Medulla oblongata (tissue), 1 donor: ENCODE measurements at regions not wholly inside any gene's neighbourhood (a gene's known extent, or its start where the extent isn't known, plus 50 kb on each side); places are given as distances from the start of the nearest gene placed in this dataset.

ENCODE experiments used
- DNase-seq: peaks from one replicate; pipeline ENCODE4 v3.0.0-alpha.2; 2015; ENCODE audit errors: extremely low spot score

GRCh38 chr13:55437162-55437561 lies 1703.6 kb upstream of the PRR20A start:
- no peak for DNase-seq

- no peak for DNase-seq
Measured at GRCh38 chr13:55439450-55439849, 1701.3 kb upstream of the PRR20A start.

- DNase-seq: no peak
Measured at GRCh38 chr13:55440465-55441085, 1700.1 kb upstream of the PRR20A start.

- DNase-seq: no peak
Measured at GRCh38 chr13:55464222-55464621, 1676.5 kb upstream of the PRR20A start.

- no peak for DNase-seq
Measured at GRCh38 chr13:55467476-55467875, 1673.2 kb upstream of the PRR20A start.

- DNase-seq: no peak
Measured at GRCh38 chr13:55483626-55484158, 1657.0 kb upstream of the PRR20A start.

GRCh38 chr13:55493297-55493696 lies 1647.4 kb upstream of the PRR20A start:
- DNase-seq: no peak

GRCh38 chr13:55497486-55497885 lies 1643.2 kb upstream of the PRR20A start:
- no peak for DNase-seq

GRCh38 chr13:55500694-55501093 lies 1640.0 kb upstream of the PRR20A start:
- no peak for DNase-seq

- DNase-seq: no peak
Measured at GRCh38 chr13:55516610-55517009, 1624.1 kb upstream of the PRR20A start.

- peak; percentile 3 for DNase-seq
Measured at GRCh38 chr13:55517312-55517711, 1623.4 kb upstream of the PRR20A start.

GRCh38 chr13:55528434-55528833 lies 1612.3 kb upstream of the PRR20A start:
- DNase-seq: no peak

GRCh38 chr13:55534306-55534705 lies 1606.4 kb upstream of the PRR20A start:
- no peak for DNase-seq

- DNase-seq: no peak
Measured at GRCh38 chr13:55538424-55538823, 1602.3 kb upstream of the PRR20A start.

GRCh38 chr13:55543053-55543452 lies 1597.7 kb upstream of the PRR20A start:
- DNase-seq: no peak

GRCh38 chr13:55550624-55551023 lies 1590.1 kb upstream of the PRR20A start:
- no peak for DNase-seq

GRCh38 chr13:55553701-55554100 lies 1587.0 kb upstream of the PRR20A start:
- DNase-seq: no peak

GRCh38 chr13:55554741-55555140 lies 1586.0 kb upstream of the PRR20A start:
- no peak for DNase-seq

- no peak for DNase-seq
Measured at GRCh38 chr13:55560331-55560730, 1580.4 kb upstream of the PRR20A start.

- no peak for DNase-seq
Measured at GRCh38 chr13:55563267-55563666, 1577.5 kb upstream of the PRR20A start.

GRCh38 chr13:55566334-55566733 lies 1574.4 kb upstream of the PRR20A start:
- DNase-seq: no peak

- DNase-seq: no peak
Measured at GRCh38 chr13:55566779-55567178, 1573.9 kb upstream of the PRR20A start.

- DNase-seq: no peak
Measured at GRCh38 chr13:55567721-55568625, 1572.7 kb upstream of the PRR20A start.
